Activated CD4-positive, alpha-beta T cell treated with anti-CD3 and anti-CD28 coated beads, Interleukin-2, Interleukin-4, amounts not matched to agents 100 ng/mL and 50 ng/mL, durations not matched to agents 16 hours and 8 hours (primary cell): ENCODE measurements at regions not wholly inside any gene's neighbourhood (a gene's known extent, or its start where the extent isn't known, plus 50 kb on each side); places are given as distances from the start of the nearest gene placed in this dataset.
"Not testable (repeated sequence)": the region's sequence is repeated elsewhere in the genome, so short reads cannot be mapped to it uniquely, and the experiment has no call there.

Experiments
- DNase-seq: peaks from one replicate; pipeline ENCODE4 v3.0.0-alpha.2; 2020; ENCODE audit warnings: low spot score

DNA sequence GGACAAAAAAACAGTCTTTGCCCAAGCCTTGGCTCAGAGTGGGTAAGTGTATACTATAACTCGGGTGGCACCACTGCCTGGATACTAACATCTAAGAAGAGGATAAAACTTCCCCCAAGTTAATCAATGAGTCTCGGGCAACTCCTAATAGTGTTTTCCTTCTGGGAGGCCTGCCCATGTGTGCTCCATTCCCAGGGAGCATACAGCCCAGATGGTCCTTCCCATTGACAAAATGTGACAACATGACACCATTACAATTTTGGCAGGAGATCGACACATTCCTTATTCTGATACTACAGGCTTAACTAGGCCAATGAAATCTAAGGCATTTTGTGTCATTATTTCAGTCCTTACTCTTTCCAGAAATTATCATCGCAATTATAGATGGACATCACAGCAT lies 52.7 kb upstream of the CRIM1 start:
- no peak for DNase-seq

DNA sequence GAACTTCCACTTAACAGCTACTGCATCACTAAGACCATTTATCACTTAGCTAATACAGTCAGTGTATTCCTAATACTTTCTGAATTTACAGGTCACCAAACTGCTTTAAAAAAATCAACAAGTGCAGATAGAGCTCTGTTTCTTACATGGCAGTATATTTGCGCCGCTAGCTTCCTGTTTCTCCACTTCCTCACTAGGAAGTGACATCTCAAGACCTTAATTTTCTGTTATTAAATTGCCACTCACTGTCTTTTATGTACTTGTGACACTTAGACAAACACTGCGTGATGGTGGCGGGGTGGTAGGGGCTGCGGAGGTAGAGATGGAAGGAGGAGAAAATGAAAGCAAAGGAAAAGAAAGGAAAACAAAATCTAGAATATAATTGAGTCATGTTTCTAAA lies 53.7 kb upstream of the CRIM1 start:
- DNase-seq = no peak

DNA sequence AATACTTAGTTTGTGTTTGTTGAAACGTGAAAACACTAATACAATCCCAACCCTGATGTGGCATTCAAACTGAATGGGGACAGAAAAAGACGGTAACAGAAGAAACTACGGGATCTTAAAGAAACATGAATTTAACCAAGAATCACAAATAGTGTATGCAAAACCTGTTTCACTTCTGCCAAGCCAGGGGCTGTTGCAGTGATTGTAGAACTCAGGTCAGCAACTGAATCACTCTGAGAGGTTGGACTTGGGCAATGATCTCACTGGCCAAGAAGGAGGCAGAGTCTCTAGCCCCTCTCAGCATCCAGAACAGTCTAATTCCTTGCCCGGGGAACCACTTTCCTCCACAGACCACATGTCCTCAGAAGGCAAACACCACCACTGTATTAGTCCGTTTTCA lies 54.9 kb upstream of the CRIM1 start:
- DNase-seq = no peak

DNA sequence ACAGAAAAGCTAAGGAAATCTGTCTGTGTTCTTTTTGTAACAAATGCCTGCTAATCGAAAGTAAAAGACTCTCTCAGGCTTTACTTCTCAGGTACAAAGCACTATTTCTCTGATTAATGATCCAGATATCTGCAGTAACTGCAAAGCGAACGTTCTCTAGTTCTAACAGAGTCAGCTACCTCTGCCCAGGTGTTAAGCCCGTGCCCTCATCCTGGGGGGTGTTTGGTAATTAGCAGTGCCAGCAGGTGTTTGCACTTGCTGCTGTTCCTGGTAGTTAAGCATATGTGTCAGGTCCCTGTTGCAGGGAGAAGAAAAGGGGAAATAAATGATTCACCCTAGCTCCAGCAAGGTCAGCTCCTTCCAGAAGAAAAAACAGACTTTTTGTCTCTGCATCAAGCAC lies 58.8 kb upstream of the CRIM1 start:
- DNase-seq = no peak

DNA sequence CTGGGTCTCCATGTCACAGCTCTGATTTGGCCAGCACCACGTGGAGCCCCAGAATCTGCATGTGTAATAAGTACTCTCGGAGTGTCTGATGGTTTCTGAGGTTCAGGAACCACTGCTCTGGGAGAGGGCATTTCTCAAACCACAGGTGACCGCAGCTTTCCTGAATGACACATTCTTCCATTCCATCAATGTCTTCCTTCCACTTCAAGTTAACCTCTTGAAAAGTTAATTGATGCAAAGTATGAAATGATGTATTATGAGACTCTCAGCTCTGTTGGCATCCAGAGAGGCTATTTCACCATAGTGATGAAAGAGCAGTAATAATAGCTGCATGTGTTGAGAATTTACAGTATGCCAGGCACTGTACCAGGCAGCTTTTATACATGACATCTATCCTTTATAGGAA lies 61.3 kb upstream of the CRIM1 start:
- peak; percentile 30 for DNase-seq

DNA sequence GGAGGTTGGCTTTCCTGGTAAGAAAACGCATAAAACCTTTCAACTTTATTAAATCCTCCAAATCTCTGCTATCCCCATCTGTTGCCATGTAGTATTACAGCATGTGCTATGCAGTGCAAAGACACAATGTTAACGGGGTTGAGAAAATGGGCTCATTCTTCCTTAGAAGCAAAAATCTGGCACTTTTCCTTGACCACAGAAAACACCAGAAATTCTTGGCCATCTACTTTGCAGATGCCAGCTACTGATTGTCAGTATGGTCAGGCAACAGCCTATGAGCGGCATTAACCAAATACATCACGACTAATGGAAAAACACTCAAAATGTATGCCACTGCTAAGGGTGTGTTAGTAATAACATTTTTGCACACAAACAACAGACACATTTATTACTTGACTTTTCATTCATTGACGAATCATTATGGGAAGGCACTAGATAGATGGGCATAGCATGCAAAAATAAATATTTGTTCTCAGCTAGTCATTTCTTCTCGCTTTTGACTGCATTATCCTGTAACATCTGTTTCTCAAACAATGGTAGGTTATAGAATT lies 65.2 kb upstream of the CRIM1 start:
- no peak for DNase-seq

DNA sequence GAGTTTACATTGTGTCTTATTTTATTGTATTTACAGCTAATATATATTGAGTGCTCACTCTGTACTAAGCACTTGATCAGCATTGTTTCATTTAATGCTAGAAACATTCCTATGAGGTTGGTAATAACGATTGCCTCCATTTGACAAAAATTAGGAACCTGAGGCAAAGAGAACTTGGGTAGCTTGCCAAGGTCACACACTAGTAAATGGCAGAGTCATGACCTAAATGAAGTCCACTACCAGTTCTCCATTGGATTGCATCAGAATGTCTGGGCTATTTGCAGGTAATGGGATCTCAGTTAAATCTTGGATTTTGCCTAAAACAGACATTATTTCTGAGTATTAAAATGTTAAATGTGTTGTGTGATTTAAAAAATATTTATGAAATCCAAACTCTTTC lies 65.8 kb upstream of the CRIM1 start:
- DNase-seq = no peak

DNA sequence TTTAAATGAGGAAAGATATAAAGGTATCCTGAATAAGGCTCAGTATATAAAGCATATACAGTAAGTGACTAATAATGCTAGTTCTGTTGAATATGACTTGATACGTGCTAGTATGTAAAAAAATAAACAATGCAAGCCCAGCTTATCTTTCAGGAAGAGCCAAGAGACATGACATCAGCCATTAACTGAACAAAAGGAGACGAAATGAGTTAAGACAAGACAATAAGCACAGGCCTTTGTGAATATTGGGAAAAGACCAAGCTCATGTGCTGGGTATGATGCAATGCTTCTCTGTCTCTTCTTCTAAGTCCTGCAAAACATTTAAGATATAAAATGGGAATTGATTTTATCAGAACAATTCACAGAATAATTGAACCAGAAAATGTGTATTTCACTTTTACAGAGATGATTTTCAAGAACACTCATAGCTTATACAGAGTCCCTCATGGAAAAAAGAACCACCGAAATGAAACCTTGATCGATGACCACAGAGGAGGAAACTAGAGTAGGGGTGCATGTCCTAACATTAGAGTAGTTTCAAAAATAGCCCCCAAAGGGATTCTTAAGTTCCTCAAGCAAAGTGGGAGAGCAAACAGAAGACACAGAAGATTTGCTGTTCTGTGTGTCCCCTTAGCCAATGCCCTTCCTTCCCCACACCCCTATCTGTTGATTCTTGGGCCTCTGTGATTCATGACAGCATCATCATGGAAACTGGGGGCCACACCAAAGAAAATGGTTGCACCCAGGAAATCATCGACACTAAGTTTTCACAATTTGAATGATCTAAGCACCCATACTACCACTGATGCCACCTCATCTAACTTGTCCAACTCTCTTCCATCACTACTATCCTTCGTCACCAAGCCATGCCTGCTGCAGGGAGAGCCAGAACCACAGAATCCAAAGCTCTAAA lies 68.0 kb upstream of the CRIM1 start:
- DNase-seq = no peak

DNA sequence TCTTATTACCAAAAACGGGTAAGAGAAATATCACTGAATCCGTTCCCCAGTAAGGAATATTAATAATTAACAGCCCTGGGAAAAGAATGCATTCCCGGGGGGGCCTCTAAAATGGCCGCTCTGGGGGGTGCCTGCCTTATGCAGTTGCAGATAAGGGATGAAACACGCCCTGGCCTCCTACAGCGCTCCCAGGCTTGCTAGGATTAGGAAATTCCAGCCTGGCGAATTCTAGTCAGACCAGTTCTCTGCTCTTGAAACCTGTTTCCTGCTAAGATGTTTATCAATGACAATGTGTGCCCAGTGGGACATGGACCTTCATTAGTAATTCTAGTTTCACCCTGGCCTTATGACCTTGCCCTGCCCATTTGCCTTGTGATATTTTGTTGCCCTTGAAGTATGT lies 76.1 kb upstream of the CRIM1 start:
- not testable (repeated sequence) for DNase-seq

DNA sequence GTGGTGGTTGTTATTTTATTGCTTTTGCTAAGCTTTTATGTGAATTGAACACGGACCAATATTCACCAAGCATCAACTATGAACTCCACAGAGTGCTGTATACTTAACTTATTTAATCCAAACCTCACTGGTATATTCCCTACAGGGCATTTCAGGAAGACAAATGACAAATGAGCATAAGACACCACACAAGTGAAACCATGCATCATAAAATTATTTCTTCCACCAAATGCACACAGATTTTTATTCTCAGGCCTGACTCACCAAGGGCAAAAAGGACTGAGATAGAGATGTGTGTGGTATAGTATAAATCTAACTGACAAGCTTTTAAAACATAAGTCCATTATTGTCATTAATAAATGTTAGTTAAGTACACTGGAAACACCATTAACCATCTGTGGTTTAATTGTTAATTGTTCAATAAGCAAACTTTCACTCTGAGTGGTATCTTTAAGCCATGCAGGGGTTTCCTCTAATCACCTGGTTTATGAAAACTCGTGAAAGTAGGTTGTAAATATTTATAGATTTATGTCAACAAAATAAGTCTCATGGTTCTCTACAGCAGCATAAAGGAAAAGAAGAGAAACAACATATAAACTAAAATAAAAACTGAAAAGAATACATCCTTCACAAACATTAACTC lies 77.6 kb upstream of the CRIM1 start:
- DNase-seq = no peak

DNA sequence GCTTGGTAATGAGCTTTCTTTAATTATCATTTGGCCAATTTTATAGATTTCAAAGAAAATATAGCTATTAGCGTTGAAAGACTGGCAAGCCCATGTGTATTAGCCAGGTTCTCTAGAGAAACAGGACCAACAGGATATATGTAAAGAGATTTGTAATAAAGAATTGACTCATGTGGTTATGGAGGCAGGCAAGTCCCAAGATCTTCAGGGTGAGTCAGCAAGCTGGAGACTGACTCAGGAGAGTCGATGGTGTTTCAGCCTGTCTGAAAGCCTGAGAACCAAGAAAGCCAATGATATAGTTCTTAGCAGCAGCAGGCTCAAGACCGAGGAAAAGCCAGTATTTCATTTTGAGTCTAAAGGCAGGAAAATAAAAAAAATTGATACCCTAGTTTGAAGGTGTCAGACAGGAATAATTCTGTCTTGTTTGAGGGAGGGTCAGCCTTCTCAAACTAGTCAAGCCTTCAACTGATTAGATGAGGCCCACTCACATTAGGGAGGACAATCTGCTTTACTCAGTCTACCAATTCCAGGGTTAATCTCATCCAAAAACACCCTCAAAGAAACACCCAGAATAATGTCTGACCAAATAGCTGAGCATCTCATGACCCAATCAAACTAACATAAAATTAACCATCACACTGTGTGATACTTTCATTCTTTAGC lies 78.3 kb upstream of the CRIM1 start:
- DNase-seq = peak; percentile 61

DNA sequence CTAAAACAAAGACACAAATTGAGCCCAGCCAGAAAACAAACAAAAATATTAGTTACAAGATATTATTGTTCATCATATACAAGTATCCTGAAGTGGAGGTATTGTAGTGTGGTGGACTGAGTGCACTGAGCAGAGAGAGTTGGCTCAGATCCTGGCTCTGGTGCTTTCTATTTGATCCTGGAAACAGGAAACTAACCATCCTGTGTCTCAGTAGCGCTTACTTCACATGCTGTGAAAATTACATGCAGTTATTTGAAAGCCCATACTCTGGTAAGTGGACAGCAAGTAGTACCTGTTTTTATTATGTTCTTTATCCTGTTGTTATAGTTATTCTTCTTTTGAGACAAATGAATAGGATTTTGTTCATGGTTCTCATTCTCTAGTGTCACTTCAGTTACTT lies 84.3 kb upstream of the CRIM1 start:
- no peak for DNase-seq

DNA sequence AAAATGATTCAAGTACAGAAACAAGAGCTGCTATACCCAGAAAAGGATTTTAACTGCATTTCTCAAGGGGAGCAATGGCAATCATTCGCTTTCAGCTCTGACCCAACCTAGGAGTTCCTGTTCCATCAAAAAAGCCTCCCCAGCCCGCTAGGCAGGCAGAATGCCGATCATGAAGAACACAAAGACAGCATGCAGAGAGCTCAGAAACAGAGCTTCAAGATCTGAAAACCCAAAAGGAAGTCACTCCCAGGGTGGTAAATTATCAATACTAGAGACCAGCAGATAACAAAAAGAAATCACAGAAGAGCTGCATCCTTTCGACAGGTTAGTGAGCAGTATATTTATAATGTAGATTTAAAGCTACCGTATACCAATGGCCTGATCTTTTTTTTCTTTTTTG lies 84.8 kb upstream of the CRIM1 start:
- no peak for DNase-seq

DNA sequence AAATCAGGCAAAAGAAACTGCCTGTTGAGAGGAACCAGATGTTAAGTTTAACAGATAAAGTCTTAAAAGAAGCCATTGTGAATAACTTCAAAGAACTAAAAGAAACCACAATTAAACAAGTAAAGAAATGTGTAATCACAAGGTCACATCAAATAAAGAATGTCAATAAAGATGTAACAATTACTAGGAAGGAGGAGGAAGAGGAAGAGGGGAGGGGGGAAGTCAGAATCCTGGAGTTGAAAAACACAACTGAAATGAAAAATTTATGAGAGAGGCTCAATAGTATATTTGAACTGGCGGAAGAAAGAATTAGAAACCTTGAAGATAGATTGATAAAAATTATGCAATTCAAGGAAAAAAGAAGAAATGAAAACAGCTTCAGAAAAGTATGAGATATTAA lies 88.4 kb upstream of the CRIM1 start:
- no peak for DNase-seq

DNA sequence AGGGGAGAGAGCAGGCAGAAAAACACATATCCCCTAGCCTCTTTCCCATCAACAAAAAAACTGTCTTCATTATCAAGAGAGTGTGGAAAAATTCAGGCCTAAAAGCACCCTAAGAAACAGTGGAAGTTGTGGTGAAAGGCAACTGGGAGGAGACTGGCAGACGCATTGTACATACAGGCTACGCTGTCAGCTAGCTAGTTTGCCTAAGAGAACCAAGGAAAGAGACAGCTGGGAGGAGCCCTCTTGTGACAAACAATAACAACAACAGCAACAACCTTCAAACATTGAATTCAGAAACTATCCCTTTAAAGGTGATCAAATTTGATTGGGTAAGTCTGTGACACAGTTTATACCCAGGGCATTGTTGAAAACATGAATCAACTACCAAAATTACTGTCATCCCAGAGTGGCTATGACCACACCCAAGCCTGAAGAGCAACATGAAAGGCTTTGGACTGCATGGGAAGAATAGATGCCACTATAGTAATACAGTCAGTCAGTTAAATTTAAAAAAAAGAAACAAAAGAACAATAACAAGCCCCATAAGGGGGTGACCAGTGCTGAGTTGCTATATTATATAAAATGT lies 88.9 kb upstream of the CRIM1 start:
- no peak for DNase-seq

DNA sequence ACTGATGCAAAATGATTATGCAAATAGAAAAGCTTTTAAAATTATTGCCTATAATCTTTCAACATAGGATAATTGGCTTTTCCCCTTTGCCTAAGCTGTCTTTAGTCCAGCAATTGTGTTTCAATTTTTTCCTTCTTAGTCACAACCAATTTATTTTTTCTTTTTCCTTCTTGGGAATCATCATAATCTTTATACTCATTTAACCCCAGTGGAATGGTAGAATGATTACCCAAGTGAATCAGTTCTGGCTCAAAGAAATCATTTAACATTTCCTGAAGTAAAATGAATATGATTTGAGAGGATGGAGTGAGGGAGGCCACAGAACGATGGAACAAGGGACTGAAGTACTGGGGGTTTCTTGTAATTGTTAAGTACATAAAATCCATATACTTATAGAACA lies 93.0 kb upstream of the CRIM1 start:
- no peak for DNase-seq

DNA sequence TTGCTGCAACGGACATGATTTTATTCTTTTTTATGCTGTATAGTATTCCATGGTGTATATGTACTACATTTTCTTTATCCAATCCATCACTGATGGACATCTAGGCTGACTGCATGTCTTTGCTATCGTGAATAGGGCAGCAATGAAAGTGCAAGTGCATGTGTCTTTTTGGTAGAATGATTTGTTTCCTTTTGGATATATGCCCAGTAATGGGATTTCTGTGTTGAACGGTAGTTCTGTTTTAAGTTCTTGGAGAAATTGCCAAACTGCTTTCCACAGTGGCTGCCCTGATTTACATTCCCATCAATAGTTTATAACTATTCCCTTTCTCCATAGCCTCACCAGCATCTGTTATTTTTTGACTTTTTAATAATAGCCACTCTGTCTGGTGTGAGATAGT lies 99.7 kb upstream of the CRIM1 start:
- DNase-seq = no peak

DNA sequence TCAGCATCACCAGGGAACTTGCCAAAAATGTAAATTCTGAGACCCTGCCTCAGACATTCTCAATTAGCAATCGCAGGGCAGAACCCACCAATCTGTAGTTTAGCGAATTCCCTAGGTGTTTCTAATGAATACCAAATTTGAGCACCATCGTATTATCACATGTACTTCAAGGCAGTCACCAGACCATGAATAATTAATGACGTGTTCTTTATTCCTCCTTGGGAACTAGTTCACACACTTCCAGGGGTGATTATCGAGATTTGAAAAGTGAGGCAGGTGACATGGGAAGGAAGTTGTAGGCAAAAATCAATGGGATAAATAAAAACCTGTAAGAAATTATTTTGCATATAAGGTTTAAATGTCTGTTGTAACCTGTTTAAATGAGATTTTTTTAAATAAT lies 102.5 kb upstream of the CRIM1 start:
- no peak for DNase-seq

DNA sequence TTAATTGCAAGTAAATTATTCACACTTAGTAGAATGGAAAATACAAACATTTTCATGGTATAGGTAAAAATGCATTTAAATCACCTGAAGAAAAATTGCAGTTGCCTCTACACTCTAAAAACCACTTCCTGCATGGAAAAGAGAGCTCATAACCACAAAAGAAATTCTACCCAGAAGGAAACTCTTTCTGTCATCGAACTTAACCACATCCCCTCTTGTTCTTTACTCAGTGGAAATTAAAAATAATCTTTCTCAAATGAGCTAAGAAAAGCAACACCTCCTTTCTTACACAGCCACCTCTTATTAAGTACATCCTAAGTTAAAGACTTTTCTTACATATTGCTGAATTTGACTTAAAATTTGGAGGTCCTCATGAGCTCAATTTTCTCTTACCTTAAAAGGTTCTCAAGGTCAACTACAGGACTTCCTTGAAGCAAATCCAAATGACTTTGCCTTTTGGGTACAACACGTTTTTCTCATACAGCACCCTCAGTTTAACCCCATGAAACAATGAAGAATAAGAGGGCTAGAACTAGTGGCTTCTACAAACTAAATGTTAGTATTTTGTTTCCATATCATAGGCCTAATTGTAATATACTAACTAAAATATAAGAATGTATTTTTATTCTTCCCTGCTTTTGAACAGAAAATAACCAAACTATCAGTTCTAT lies 109.1 kb upstream of the CRIM1 start:
- peak; percentile 80 for DNase-seq

DNA sequence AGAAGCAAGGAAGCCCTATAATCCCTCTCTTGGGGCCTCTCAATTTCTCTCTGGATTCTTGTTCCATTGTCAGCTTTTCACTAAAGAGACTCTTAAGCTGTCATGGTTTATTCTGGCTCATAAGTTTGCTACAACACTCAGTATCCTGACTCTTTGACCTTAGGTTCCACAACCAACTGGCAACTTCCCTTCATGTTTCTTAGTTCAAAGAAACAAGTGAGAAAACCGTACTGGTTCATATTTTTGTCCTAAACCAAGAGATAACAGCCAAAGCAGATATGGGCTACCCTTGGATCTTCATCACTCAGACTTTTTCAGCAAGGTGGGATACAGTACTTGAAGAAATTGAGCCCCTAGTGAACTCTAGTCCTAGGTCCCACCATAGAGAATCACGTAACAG lies 109.9 kb upstream of the CRIM1 start:
- no peak for DNase-seq

DNA sequence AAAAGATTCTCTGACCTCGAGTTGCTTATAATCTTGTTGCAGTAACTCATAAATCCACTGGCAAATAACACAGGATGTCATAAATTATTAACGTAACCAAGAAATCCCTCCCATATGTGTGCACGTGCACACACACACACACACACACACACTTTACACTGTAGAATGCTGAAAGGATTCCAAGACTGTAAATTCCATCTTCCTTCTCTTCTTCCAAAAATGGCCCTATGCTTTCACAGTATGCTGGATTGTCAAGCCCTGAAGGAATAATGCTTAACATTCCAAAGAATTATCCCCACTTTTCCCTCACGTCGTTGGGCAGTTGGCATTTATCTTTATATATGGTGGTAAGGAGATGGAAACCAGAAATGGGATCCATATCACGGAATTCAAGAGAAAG lies 117.5 kb upstream of the CRIM1 start:
- no peak for DNase-seq

DNA sequence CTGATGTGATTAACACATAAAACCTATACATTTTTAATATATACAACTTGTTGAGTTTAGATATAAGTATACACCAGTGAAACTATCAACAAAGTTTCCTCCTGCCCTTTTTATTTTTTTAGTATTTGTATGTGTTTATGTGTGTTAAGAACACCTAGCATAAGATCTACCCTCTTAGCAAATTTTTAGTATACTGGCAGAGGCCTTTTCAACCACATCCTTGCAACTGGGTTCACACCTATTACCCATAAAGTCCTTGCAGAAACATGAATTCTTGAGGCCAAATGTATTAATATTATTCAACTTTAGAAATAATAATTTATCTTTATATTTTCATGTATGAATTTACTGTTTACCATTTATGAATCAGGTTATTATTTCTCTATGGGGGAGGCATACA lies 119.7 kb upstream of the CRIM1 start:
- no peak for DNase-seq
